Endothelial cell of umbilical vein (primary cell): ENCODE measurements at regions not wholly inside any gene's neighbourhood (a gene's known extent, or its start where the extent isn't known, plus 50 kb on each side); places are given as distances from the start of the nearest gene placed in this dataset.

Experiments used
- CTCF ChIP-seq, 2 donors: IDR thresholded peaks; 1 replicate in 1 of 2; 2 replicates in 1 of 2; pipeline ENCODE4 v1.5.1; 2011; ENCODE audit warnings: low read length in 2 of 2, mild to moderate bottlenecking in 2 of 2, moderate library complexity in 2 of 2, control low read depth in 1 of 2, inconsistent platforms in 1 of 2, low read depth in 1 of 2; ENCODE audit not compliant: insufficient read depth in 1 of 2; ENCODE audit errors: extremely low read depth in 1 of 2
- GATA2 ChIP-seq: IDR thresholded peaks from 2 replicates; pipeline ENCODE4 v1.7.0; 2011; ENCODE audit warnings: low read depth, mild to moderate bottlenecking, moderate library complexity, mixed read lengths, low read length; ENCODE audit not compliant: insufficient read length, insufficient read depth
- MAX ChIP-seq: IDR thresholded peaks from 2 replicates; pipeline ENCODE4 v1.6.1; 2011; ENCODE audit not compliant: insufficient read depth, insufficient read length
- MYC ChIP-seq: IDR thresholded peaks from one replicate; pipeline ENCODE4 v1.6.1; 2011; ENCODE audit warnings: mild to moderate bottlenecking, low read depth, low read length
- POLR2A ChIP-seq: IDR thresholded peaks from 2 replicates; pipeline ENCODE4 v1.6.1; 2012; ENCODE audit warnings: low read depth, mild to moderate bottlenecking, control low read depth, low read length

GRCh38 chr2:172357442-172357841, 69.9 kb upstream of the ITGA6 start:
- TF ChIP-seq CTCF (IDR thresholded peaks at IDR 0.05; ENCODE audit: extremely low read depth in 1 of 2, insufficient read depth in 1 of 2, low read depth in 1 of 2, low read length in 2 of 2) = no peak
- TF ChIP-seq GATA2 = no peak
- no peak for TF ChIP-seq MAX
- no peak for TF ChIP-seq MYC
- no peak for TF ChIP-seq POLR2A
